ENCODE measurements at regions not wholly inside any gene's neighbourhood (a gene's known extent, or its start where the extent isn't known, plus 50 kb on each side); places are given as distances from the start of the nearest gene placed in this dataset.

- TF ChIP-seq PREB (CRISPR knock-in tag; IDR thresholded peaks at IDR 0.05; ENCODE audit: borderline replicate concordance) = no peak
- TF ChIP-seq, protein P1, sequence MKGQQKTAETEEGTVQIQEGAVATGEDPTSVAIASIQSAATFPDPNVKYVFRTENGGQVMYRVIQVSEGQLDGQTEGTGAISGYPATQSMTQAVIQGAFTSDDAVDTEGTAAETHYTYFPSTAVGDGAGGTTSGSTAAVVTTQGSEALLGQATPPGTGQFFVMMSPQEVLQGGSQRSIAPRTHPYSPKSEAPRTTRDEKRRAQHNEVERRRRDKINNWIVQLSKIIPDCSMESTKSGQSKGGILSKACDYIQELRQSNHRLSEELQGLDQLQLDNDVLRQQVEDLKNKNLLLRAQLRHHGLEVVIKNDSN (CRISPR knock-in tag; IDR thresholded peaks at IDR 0.05) = no peak
- no peak for TF ChIP-seq ZNF219 (CRISPR knock-in tag; IDR thresholded peaks at IDR 0.05; ENCODE audit: borderline replicate concordance)
- TF ChIP-seq, protein P2, sequence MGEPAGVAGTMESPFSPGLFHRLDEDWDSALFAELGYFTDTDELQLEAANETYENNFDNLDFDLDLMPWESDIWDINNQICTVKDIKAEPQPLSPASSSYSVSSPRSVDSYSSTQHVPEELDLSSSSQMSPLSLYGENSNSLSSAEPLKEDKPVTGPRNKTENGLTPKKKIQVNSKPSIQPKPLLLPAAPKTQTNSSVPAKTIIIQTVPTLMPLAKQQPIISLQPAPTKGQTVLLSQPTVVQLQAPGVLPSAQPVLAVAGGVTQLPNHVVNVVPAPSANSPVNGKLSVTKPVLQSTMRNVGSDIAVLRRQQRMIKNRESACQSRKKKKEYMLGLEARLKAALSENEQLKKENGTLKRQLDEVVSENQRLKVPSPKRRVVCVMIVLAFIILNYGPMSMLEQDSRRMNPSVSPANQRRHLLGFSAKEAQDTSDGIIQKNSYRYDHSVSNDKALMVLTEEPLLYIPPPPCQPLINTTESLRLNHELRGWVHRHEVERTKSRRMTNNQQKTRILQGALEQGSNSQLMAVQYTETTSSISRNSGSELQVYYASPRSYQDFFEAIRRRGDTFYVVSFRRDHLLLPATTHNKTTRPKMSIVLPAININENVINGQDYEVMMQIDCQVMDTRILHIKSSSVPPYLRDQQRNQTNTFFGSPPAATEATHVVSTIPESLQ (CRISPR knock-in tag; IDR thresholded peaks at IDR 0.05) = no peak
- no peak for TF ChIP-seq FOXJ3 (CRISPR knock-in tag; IDR thresholded peaks at IDR 0.05; ENCODE audit: borderline replicate concordance)
- TF ChIP-seq, protein P3, sequence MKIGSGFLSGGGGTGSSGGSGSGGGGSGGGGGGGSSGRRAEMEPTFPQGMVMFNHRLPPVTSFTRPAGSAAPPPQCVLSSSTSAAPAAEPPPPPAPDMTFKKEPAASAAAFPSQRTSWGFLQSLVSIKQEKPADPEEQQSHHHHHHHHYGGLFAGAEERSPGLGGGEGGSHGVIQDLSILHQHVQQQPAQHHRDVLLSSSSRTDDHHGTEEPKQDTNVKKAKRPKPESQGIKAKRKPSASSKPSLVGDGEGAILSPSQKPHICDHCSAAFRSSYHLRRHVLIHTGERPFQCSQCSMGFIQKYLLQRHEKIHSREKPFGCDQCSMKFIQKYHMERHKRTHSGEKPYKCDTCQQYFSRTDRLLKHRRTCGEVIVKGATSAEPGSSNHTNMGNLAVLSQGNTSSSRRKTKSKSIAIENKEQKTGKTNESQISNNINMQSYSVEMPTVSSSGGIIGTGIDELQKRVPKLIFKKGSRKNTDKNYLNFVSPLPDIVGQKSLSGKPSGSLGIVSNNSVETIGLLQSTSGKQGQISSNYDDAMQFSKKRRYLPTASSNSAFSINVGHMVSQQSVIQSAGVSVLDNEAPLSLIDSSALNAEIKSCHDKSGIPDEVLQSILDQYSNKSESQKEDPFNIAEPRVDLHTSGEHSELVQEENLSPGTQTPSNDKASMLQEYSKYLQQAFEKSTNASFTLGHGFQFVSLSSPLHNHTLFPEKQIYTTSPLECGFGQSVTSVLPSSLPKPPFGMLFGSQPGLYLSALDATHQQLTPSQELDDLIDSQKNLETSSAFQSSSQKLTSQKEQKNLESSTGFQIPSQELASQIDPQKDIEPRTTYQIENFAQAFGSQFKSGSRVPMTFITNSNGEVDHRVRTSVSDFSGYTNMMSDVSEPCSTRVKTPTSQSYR (CRISPR knock-in tag; IDR thresholded peaks at IDR 0.05) = no peak
- no peak for TF ChIP-seq GRHL2 (CRISPR knock-in tag; IDR thresholded peaks at IDR 0.05; ENCODE audit: insufficient replicate concordance, severe bottlenecking)
- no peak for TF ChIP-seq ELF4 (CRISPR knock-in tag; IDR thresholded peaks at IDR 0.05; ENCODE audit: low read depth)
- TF ChIP-seq CTCF (IDR thresholded peaks at IDR 0.05) = no peak
- no peak for TF ChIP-seq SMAD4 (CRISPR knock-in tag; IDR thresholded peaks at IDR 0.05)
- no peak for TF ChIP-seq OVOL2 (CRISPR knock-in tag; IDR thresholded peaks at IDR 0.05; ENCODE audit: borderline replicate concordance)
- TF ChIP-seq, protein P4, sequence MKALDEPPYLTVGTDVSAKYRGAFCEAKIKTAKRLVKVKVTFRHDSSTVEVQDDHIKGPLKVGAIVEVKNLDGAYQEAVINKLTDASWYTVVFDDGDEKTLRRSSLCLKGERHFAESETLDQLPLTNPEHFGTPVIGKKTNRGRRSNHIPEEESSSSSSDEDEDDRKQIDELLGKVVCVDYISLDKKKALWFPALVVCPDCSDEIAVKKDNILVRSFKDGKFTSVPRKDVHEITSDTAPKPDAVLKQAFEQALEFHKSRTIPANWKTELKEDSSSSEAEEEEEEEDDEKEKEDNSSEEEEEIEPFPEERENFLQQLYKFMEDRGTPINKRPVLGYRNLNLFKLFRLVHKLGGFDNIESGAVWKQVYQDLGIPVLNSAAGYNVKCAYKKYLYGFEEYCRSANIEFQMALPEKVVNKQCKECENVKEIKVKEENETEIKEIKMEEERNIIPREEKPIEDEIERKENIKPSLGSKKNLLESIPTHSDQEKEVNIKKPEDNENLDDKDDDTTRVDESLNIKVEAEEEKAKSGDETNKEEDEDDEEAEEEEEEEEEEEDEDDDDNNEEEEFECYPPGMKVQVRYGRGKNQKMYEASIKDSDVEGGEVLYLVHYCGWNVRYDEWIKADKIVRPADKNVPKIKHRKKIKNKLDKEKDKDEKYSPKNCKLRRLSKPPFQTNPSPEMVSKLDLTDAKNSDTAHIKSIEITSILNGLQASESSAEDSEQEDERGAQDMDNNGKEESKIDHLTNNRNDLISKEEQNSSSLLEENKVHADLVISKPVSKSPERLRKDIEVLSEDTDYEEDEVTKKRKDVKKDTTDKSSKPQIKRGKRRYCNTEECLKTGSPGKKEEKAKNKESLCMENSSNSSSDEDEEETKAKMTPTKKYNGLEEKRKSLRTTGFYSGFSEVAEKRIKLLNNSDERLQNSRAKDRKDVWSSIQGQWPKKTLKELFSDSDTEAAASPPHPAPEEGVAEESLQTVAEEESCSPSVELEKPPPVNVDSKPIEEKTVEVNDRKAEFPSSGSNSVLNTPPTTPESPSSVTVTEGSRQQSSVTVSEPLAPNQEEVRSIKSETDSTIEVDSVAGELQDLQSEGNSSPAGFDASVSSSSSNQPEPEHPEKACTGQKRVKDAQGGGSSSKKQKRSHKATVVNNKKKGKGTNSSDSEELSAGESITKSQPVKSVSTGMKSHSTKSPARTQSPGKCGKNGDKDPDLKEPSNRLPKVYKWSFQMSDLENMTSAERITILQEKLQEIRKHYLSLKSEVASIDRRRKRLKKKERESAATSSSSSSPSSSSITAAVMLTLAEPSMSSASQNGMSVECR (CRISPR knock-in tag; IDR thresholded peaks at IDR 0.05; ENCODE audit: borderline replicate concordance) = no peak
- no peak for TF ChIP-seq NFYB (CRISPR knock-in tag; conservative IDR thresholded peaks at IDR 0.05; ENCODE audit: low read depth)
- no peak for TF ChIP-seq FOXK1 (CRISPR knock-in tag; IDR thresholded peaks at IDR 0.05)
- TF ChIP-seq NFE2L1 (CRISPR knock-in tag; IDR thresholded peaks at IDR 0.05) = no peak
- no peak for TF ChIP-seq TCF7 (CRISPR knock-in tag; IDR thresholded peaks at IDR 0.05; ENCODE audit: low read depth)
- TF ChIP-seq, protein P5, sequence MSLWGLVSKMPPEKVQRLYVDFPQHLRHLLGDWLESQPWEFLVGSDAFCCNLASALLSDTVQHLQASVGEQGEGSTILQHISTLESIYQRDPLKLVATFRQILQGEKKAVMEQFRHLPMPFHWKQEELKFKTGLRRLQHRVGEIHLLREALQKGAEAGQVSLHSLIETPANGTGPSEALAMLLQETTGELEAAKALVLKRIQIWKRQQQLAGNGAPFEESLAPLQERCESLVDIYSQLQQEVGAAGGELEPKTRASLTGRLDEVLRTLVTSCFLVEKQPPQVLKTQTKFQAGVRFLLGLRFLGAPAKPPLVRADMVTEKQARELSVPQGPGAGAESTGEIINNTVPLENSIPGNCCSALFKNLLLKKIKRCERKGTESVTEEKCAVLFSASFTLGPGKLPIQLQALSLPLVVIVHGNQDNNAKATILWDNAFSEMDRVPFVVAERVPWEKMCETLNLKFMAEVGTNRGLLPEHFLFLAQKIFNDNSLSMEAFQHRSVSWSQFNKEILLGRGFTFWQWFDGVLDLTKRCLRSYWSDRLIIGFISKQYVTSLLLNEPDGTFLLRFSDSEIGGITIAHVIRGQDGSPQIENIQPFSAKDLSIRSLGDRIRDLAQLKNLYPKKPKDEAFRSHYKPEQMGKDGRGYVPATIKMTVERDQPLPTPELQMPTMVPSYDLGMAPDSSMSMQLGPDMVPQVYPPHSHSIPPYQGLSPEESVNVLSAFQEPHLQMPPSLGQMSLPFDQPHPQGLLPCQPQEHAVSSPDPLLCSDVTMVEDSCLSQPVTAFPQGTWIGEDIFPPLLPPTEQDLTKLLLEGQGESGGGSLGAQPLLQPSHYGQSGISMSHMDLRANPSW (CRISPR knock-in tag; conservative IDR thresholded peaks at IDR 0.05; ENCODE audit: low read depth) = no peak
- no peak for TF ChIP-seq SMAD3 (CRISPR knock-in tag; IDR thresholded peaks at IDR 0.05; ENCODE audit: borderline replicate concordance)
- no peak for TF ChIP-seq ZNF232 (CRISPR knock-in tag; IDR thresholded peaks at IDR 0.05)
- TF ChIP-seq ZNF263 (CRISPR knock-in tag; IDR thresholded peaks at IDR 0.05; ENCODE audit: low read depth) = no peak
- no peak overlapping the region for H3K4me3 Mint-ChIP-seq
- CTCF ChIA-PET = interaction anchor here (1.0 kb wide), 1 partner anchor 507 kb away, joined by 3 read pairs; no protein-coding TSS in a partner anchor
- POLR2A ChIA-PET = no interaction called here
- H3K36me3 Mint-ChIP-seq = peaks cover 6% of the 10 kb centered on the region; the same call in 1 of the 2 replicates
- peaks cover 11% of the 10 kb centered on the region; the same call in 1 of the 2 replicates for H3K27me3 Mint-ChIP-seq (ENCODE audit: low read depth)
- peaks cover 6% of the 10 kb centered on the region for H3K9me3 Mint-ChIP-seq
- no peak for ATAC-seq
- no peak for DNase-seq (ENCODE audit: low spot score)
- H3K27ac Mint-ChIP-seq = no peak overlapping the region
- peaks cover 26% of the 10 kb centered on the region for H3K4me1 Mint-ChIP-seq
These were observed 420.2 kb upstream of the MEX3C start for GRCh38 chr18:51617572-51618260.
